Testis (tissue), 2 donors: ENCODE measurements at regions not wholly inside any gene's neighbourhood (a gene's known extent, or its start where the extent isn't known, plus 50 kb on each side); places are given as distances from the start of the nearest gene placed in this dataset.

ENCODE experiments used
- DNase-seq: peaks from one replicate; pipeline ENCODE4 v3.0.0-alpha.2; 2019
- H3K27ac ChIP-seq, 2 donors: fragments of 200-600 bp; sonication (generic); one replicate each; pipeline ENCODE4 v1.5.1; 2019
- H3K27me3 ChIP-seq: fragments of 200-600 bp; sonication (generic); one replicate; pipeline ENCODE4 v1.5.1; 2019
- H3K36me3 ChIP-seq: fragments of 200-600 bp; sonication (generic); one replicate; pipeline ENCODE4 v1.5.1; 2017; ENCODE audit warnings: low read depth; ENCODE audit errors: missing control alignments
- H3K4me1 ChIP-seq: fragments of 200-600 bp; sonication (generic); one replicate; pipeline ENCODE4 v1.5.1; 2019
- H3K4me3 ChIP-seq, 2 donors: fragments of 200-600 bp; sonication (generic); one replicate each; pipeline ENCODE4 v1.5.1; 2017 to 2019
- H3K9me3 ChIP-seq: fragments of 200-600 bp; sonication (generic); one replicate; pipeline ENCODE4 v1.5.1; 2017
- CTCF ChIP-seq, 3 experiments: fragments of 450-650 bp in 2 of 3; fragments of 200-600 bp in 1 of 3; sonication (generic) in 1 of 3; IDR thresholded peaks; one replicate each; pipeline ENCODE4 v1.5.1; 2016 to 2019; ENCODE audit warnings: antibody characterized with exemption in 3 of 3, mild to moderate bottlenecking in 2 of 3, moderate library complexity in 1 of 3
- POLR2A ChIP-seq: fragments of 450-650 bp; IDR thresholded peaks from one replicate; pipeline ENCODE4 v1.6.1; 2017; ENCODE audit warnings: antibody characterized with exemption, mild to moderate bottlenecking, moderate library complexity
- WGBS, 2 donors: methylation state at CpG; one replicate each; pipeline ENCODE4 v1.1.5; 2018; 5-methylcytosine and 5-hydroxymethylcytosine counted together
- intact Hi-C: fragments of 100-400 bp; cut with DNase I; formaldehyde crosslinking; loops from one replicate; pipeline ENCODE4 v1.15.1; 2023; ENCODE audit warnings: low total_unique reads

- TF ChIP-seq CTCF (IDR thresholded peaks at IDR 0.05) (no peak), POLR2A (no peak)
- Histone ChIP-seq H3K27ac (no peak overlapping the region), H3K4me1 (no peaks in the 10 kb centered on the region), H3K36me3 (no peaks in the 10 kb centered on the region), H3K27me3 (no peaks in the 10 kb centered on the region), H3K4me3 (no peak overlapping the region), H3K9me3 (no peaks in the 10 kb centered on the region)
- intact Hi-C loops, result no loop called here
- 86 to 91% methylated on average over 5 of the region's 5 CpGs for WGBS, 2 donors
- no peak for DNase-seq
These were observed 387.9 kb downstream of the METTL4 start for GRCh38 chr18:2183432-2183831.

GRCh38 chr18:2186967-2187366 is 384.3 kb downstream of the METTL4 start:
- no peak for TF ChIP-seq CTCF (IDR thresholded peaks at IDR 0.05)
- TF ChIP-seq POLR2A, result no peak
- no peak overlapping the region for H3K4me3 ChIP-seq
- no peak for DNase-seq
- WGBS, 2 donors, result 86 to 91% methylated on average over 1 of the region's 1 CpG
- no peaks in the 10 kb centered on the region for H3K36me3 ChIP-seq
- H3K4me1 ChIP-seq, result no peaks in the 10 kb centered on the region
- no peaks in the 10 kb centered on the region for H3K27me3 ChIP-seq
- H3K27ac ChIP-seq, result no peak overlapping the region
- H3K9me3 ChIP-seq, result no peaks in the 10 kb centered on the region
- intact Hi-C loops, result no loop called here

GRCh38 chr18:2188258-2188657 is 383.0 kb downstream of the METTL4 start:
- DNase-seq, result no peak
- intact Hi-C loops, result no loop called here
- H3K4me1 ChIP-seq, result no peaks in the 10 kb centered on the region
- no peaks in the 10 kb centered on the region for H3K27me3 ChIP-seq
- H3K27ac ChIP-seq, result no peak overlapping the region
- no peaks in the 10 kb centered on the region for H3K36me3 ChIP-seq
- H3K4me3 ChIP-seq, result no peak overlapping the region
- WGBS, 2 donors, result 82 to 86% methylated on average over 1 of the region's 1 CpG
- H3K9me3 ChIP-seq, result no peaks in the 10 kb centered on the region
- TF ChIP-seq CTCF (IDR thresholded peaks at IDR 0.05) (no peak), POLR2A (no peak)

- 81 to 93% methylated on average over 3 of the region's 3 CpGs for WGBS, 2 donors
These were observed 380.0 kb downstream of the METTL4 start for GRCh38 chr18:2191180-2191790.

More at GRCh38 chr18:2191180-2191790, 380.0 kb downstream of the METTL4 start:
- no peak for TF ChIP-seq POLR2A
- no peak for TF ChIP-seq CTCF (IDR thresholded peaks at IDR 0.05)
- no peaks in the 10 kb centered on the region for H3K27me3 ChIP-seq
- no peaks in the 10 kb centered on the region for H3K36me3 ChIP-seq
- intact Hi-C loops, result no loop called here
- H3K27ac ChIP-seq, result no peak overlapping the region
- H3K4me3 ChIP-seq, result no peak overlapping the region
- H3K4me1 ChIP-seq, result no peaks in the 10 kb centered on the region
- no peaks in the 10 kb centered on the region for H3K9me3 ChIP-seq
- DNase-seq, result no peak
